ENCODE measurements at regions not wholly inside any gene's neighbourhood (a gene's known extent, or its start where the extent isn't known, plus 50 kb on each side); places are given as distances from the start of the nearest gene placed in this dataset.

GRCh38 chr5:89595056-89595455 lies 712.1 kb upstream of the MEF2C start:
- Histone ChIP-seq H3K9ac (ENCODE audit: low read depth, low read length) (no peak overlapping the region), H3K4me3 (ENCODE audit: low read length) (no peak overlapping the region), H3K9me3 (ENCODE audit: insufficient read depth, low read depth, low read length) (no peaks in the 10 kb centered on the region), H3K27ac (ENCODE audit: low read length) (no peak overlapping the region), H3K4me1 (ENCODE audit: insufficient read depth, low read length) (peaks cover 5% of the 10 kb centered on the region; the same call in 1 of the 2 replicates), H3K36me3 (ENCODE audit: insufficient read depth, low read depth, low read length) (no peaks in the 10 kb centered on the region), H3K27me3 (ENCODE audit: insufficient read depth, low read length) (no peaks in the 10 kb centered on the region)

- Histone ChIP-seq H3K4me1 (ENCODE audit: insufficient read depth, low read length) (peaks cover 8% of the 10 kb centered on the region; the same call in 1 of the 2 replicates), H3K27me3 (ENCODE audit: insufficient read depth, low read length) (no peaks in the 10 kb centered on the region), H3K9me3 (ENCODE audit: insufficient read depth, low read depth, low read length) (no peaks in the 10 kb centered on the region; the same call in 1 of the 2 replicates), H3K4me3 (ENCODE audit: low read length) (no peak overlapping the region), H3K27ac (ENCODE audit: low read length) (no peak overlapping the region), H3K36me3 (ENCODE audit: insufficient read depth, low read depth, low read length) (no peaks in the 10 kb centered on the region), H3K9ac (ENCODE audit: low read depth, low read length) (no peak overlapping the region)
Observed at GRCh38 chr5:89584339-89584956, 701.5 kb upstream of the MEF2C start.

- Histone ChIP-seq H3K9ac (ENCODE audit: low read depth, low read length) (no peak overlapping the region), H3K27ac (ENCODE audit: low read length) (no peak overlapping the region), H3K36me3 (ENCODE audit: insufficient read depth, low read depth, low read length) (no peaks in the 10 kb centered on the region), H3K9me3 (ENCODE audit: insufficient read depth, low read depth, low read length) (no peaks in the 10 kb centered on the region; the same call in 1 of the 2 replicates), H3K27me3 (ENCODE audit: insufficient read depth, low read length) (no peaks in the 10 kb centered on the region), H3K4me3 (ENCODE audit: low read length) (no peak overlapping the region), H3K4me1 (ENCODE audit: insufficient read depth, low read length) (peaks cover 8% of the 10 kb centered on the region; the same call in 1 of the 2 replicates)
Observed at GRCh38 chr5:89583534-89583933, 700.5 kb upstream of the MEF2C start.

- Histone ChIP-seq H3K9ac (ENCODE audit: low read depth, low read length) (no peak overlapping the region), H3K36me3 (ENCODE audit: insufficient read depth, low read depth, low read length) (no peaks in the 10 kb centered on the region), H3K27ac (ENCODE audit: low read length) (no peak overlapping the region), H3K4me1 (ENCODE audit: insufficient read depth, low read length) (peaks cover 8% of the 10 kb centered on the region; the same call in 1 of the 2 replicates), H3K9me3 (ENCODE audit: insufficient read depth, low read depth, low read length) (no peaks in the 10 kb centered on the region; the same call in 1 of the 2 replicates), H3K4me3 (ENCODE audit: low read length) (no peak overlapping the region), H3K27me3 (ENCODE audit: insufficient read depth, low read length) (no peaks in the 10 kb centered on the region)
Observed at GRCh38 chr5:89582768-89583339, 699.9 kb upstream of the MEF2C start.

- Histone ChIP-seq H3K27me3 (ENCODE audit: insufficient read depth, low read length) (no peaks in the 10 kb centered on the region), H3K9ac (ENCODE audit: low read depth, low read length) (no peak overlapping the region), H3K9me3 (ENCODE audit: insufficient read depth, low read depth, low read length) (no peaks in the 10 kb centered on the region; the same call in 1 of the 2 replicates)
Observed at GRCh38 chr5:89580976-89581375, 698.0 kb upstream of the MEF2C start.

GRCh38 chr5:89575319-89575718 lies 692.3 kb upstream of the MEF2C start:
- no peak overlapping the region for H3K9ac ChIP-seq (ENCODE audit: low read depth, low read length)
- no peaks in the 10 kb centered on the region for H3K36me3 ChIP-seq (ENCODE audit: insufficient read depth, low read depth, low read length)
- H3K9me3 ChIP-seq (ENCODE audit: insufficient read depth, low read depth, low read length): no peaks in the 10 kb centered on the region
- H3K27me3 ChIP-seq (ENCODE audit: insufficient read depth, low read length): no peaks in the 10 kb centered on the region
- H3K4me3 ChIP-seq (ENCODE audit: low read length): no peak overlapping the region
- H3K27ac ChIP-seq (ENCODE audit: low read length): no peak overlapping the region
- H3K4me1 ChIP-seq (ENCODE audit: insufficient read depth, low read length): no peaks in the 10 kb centered on the region

More at GRCh38 chr5:89580976-89581375, 698.0 kb upstream of the MEF2C start:
- H3K36me3 ChIP-seq (ENCODE audit: insufficient read depth, low read depth, low read length): no peaks in the 10 kb centered on the region
- peaks cover 8% of the 10 kb centered on the region; the same call in 1 of the 2 replicates for H3K4me1 ChIP-seq (ENCODE audit: insufficient read depth, low read length)
- peak overlapping the region; percentile 10; the same call in 1 of the 2 replicates for H3K4me3 ChIP-seq (ENCODE audit: low read length)
- no peak overlapping the region for H3K27ac ChIP-seq (ENCODE audit: low read length)

- Histone ChIP-seq H3K9ac (ENCODE audit: low read depth, low read length) (no peak overlapping the region), H3K27me3 (ENCODE audit: insufficient read depth, low read length) (no peaks in the 10 kb centered on the region), H3K4me1 (ENCODE audit: insufficient read depth, low read length) (peaks cover 3% of the 10 kb centered on the region; the same call in 1 of the 2 replicates), H3K4me3 (ENCODE audit: low read length) (no peak overlapping the region), H3K27ac (ENCODE audit: low read length) (no peak overlapping the region), H3K9me3 (ENCODE audit: insufficient read depth, low read depth, low read length) (no peaks in the 10 kb centered on the region), H3K36me3 (ENCODE audit: insufficient read depth, low read depth, low read length) (no peaks in the 10 kb centered on the region)
Observed at GRCh38 chr5:89573345-89573744, 690.4 kb upstream of the MEF2C start.

- H3K4me3 ChIP-seq (ENCODE audit: low read length): no peak overlapping the region
- H3K9me3 ChIP-seq (ENCODE audit: insufficient read depth, low read depth, low read length): no peaks in the 10 kb centered on the region
- no peaks in the 10 kb centered on the region for H3K36me3 ChIP-seq (ENCODE audit: insufficient read depth, low read depth, low read length)
- H3K4me1 ChIP-seq (ENCODE audit: insufficient read depth, low read length): peaks cover 3% of the 10 kb centered on the region; the same call in 1 of the 2 replicates
- no peaks in the 10 kb centered on the region for H3K27me3 ChIP-seq (ENCODE audit: insufficient read depth, low read length)
- H3K9ac ChIP-seq (ENCODE audit: low read depth, low read length): no peak overlapping the region
- no peak overlapping the region for H3K27ac ChIP-seq (ENCODE audit: low read length)
Observed at GRCh38 chr5:89572696-89573095, 689.7 kb upstream of the MEF2C start.

- no peak overlapping the region for H3K4me3 ChIP-seq (ENCODE audit: low read length)
Observed at GRCh38 chr5:89570557-89570956, 687.6 kb upstream of the MEF2C start.

GRCh38 chr5:89566340-89566739 lies 683.4 kb upstream of the MEF2C start:
- Histone ChIP-seq H3K36me3 (ENCODE audit: insufficient read depth, low read depth, low read length) (no peaks in the 10 kb centered on the region), H3K4me1 (ENCODE audit: insufficient read depth, low read length) (peaks cover 3% of the 10 kb centered on the region; the same call in 1 of the 2 replicates), H3K27ac (ENCODE audit: low read length) (no peak overlapping the region), H3K27me3 (ENCODE audit: insufficient read depth, low read length) (no peaks in the 10 kb centered on the region), H3K9me3 (ENCODE audit: insufficient read depth, low read depth, low read length) (no peaks in the 10 kb centered on the region), H3K4me3 (ENCODE audit: low read length) (no peak overlapping the region), H3K9ac (ENCODE audit: low read depth, low read length) (no peak overlapping the region)

More at GRCh38 chr5:89570557-89570956, 687.6 kb upstream of the MEF2C start:
- Histone ChIP-seq H3K9me3 (ENCODE audit: insufficient read depth, low read depth, low read length) (no peaks in the 10 kb centered on the region), H3K9ac (ENCODE audit: low read depth, low read length) (no peak overlapping the region), H3K4me1 (ENCODE audit: insufficient read depth, low read length) (peaks cover 3% of the 10 kb centered on the region; the same call in 1 of the 2 replicates), H3K27me3 (ENCODE audit: insufficient read depth, low read length) (no peaks in the 10 kb centered on the region), H3K27ac (ENCODE audit: low read length) (no peak overlapping the region), H3K36me3 (ENCODE audit: insufficient read depth, low read depth, low read length) (no peaks in the 10 kb centered on the region)

- no peaks in the 10 kb centered on the region for H3K9me3 ChIP-seq (ENCODE audit: insufficient read depth, low read depth, low read length)
- no peak overlapping the region for H3K9ac ChIP-seq (ENCODE audit: low read depth, low read length)
- H3K4me1 ChIP-seq (ENCODE audit: insufficient read depth, low read length): no peaks in the 10 kb centered on the region
- H3K27ac ChIP-seq (ENCODE audit: low read length): no peak overlapping the region
- no peaks in the 10 kb centered on the region for H3K27me3 ChIP-seq (ENCODE audit: insufficient read depth, low read length)
- no peak overlapping the region for H3K4me3 ChIP-seq (ENCODE audit: low read length)
- H3K36me3 ChIP-seq (ENCODE audit: insufficient read depth, low read depth, low read length): no peaks in the 10 kb centered on the region
Observed at GRCh38 chr5:89560696-89561095, 677.7 kb upstream of the MEF2C start.

All from iPS-20b (cell line).